ENCODE measurements at regions not wholly inside any gene's neighbourhood (a gene's known extent, or its start where the extent isn't known, plus 50 kb on each side); places are given as distances from the start of the nearest gene placed in this dataset.

- Histone ChIP-seq H3K9ac (replicated peaks in 1 of 4; ENCODE audit: extremely low read depth in 1 of 4, low read depth in 3 of 4, low read length in 3 of 4) (no peak overlapping the region), H3K9me3 (ENCODE audit: insufficient read depth in 2 of 2, low read depth in 1 of 2, low read length in 1 of 2) (no peaks in the 10 kb centered on the region), H3K79me2 (ENCODE audit: control insufficient read depth in 1 of 2, insufficient read depth in 2 of 2, low read length in 2 of 2) (no peaks in the 10 kb centered on the region), H2AK5ac (ENCODE audit: low read depth, low read length) (no peak overlapping the region), H3K79me1 (ENCODE audit: low read depth, low read length) (no peaks in the 10 kb centered on the region), H4K20me1 (replicated peaks in 1 of 2; ENCODE audit: control insufficient read depth in 1 of 2, insufficient read depth in 2 of 2, low read length in 2 of 2) (no peaks in the 10 kb centered on the region), H3K23me2 (ENCODE audit: low read depth, low read length) (no peaks in the 10 kb centered on the region), H3K14ac (ENCODE audit: insufficient read length) (no peak overlapping the region), H4K5ac (ENCODE audit: insufficient read length, low read depth, low read length) (no peak overlapping the region), H3K36me3 (ENCODE audit: control insufficient read depth in 2 of 4, insufficient read depth in 4 of 4, low read length in 3 of 4) (no peaks in the 10 kb centered on the region), H3K4ac (replicated peaks; ENCODE audit: insufficient read length, low read depth, low read length) (no peak overlapping the region), H3K4me3 (ENCODE audit: extremely low read depth in 1 of 4, insufficient read depth in 2 of 4, low read depth in 3 of 4, low read length in 4 of 4) (no peak overlapping the region), H3K27ac (ENCODE audit: low read depth, low read length) (no peak overlapping the region), H2BK20ac (ENCODE audit: low read length) (no peak overlapping the region), H2AFZ (ENCODE audit: low read length) (no peak overlapping the region), H3K27me3 (replicated peaks in 1 of 4; ENCODE audit: control insufficient read depth in 3 of 4, extremely low read depth in 1 of 4, insufficient read depth in 3 of 4, low read length in 3 of 4) (no peaks in the 10 kb centered on the region), H2BK5ac (ENCODE audit: low read depth, low read length) (no peak overlapping the region), H3K18ac (ENCODE audit: extremely low read depth, low read length) (no peak overlapping the region), H4K8ac (ENCODE audit: extremely low read depth, insufficient read depth, low read length) (no peak overlapping the region), H3K4me1 (replicated peaks in 1 of 4; ENCODE audit: control insufficient read depth in 3 of 4, insufficient read depth in 4 of 4, low read length in 3 of 4) (no peaks in the 10 kb centered on the region), H2BK12ac (ENCODE audit: low read depth, low read length) (no peak overlapping the region), H2BK15ac (ENCODE audit: low read length) (no peak overlapping the region), H3K23ac (ENCODE audit: insufficient read length) (no peak overlapping the region), H3K56ac (replicated peaks; ENCODE audit: insufficient read length, low read depth, low read length) (no peak overlapping the region), H2BK120ac (replicated peaks; ENCODE audit: low read depth, low read length) (no peak overlapping the region), H4K91ac (replicated peaks; ENCODE audit: insufficient read length, low read length) (no peak overlapping the region), H3K4me2 (ENCODE audit: insufficient read depth in 1 of 2, low read depth in 2 of 2, low read length in 2 of 2) (no peak overlapping the region)
- CTCF ChIA-PET (ENCODE audit: partially characterized antibody): no interaction called here
- POLR2A ChIA-PET (ENCODE audit: partially characterized antibody): no interaction called here
- FAIRE-seq (no peak), DNase-seq (ENCODE audit: low read depth in 1 of 2, low spot score in 2 of 2) (no peak)
- 90% methylated on average over 6 of the region's 6 CpGs; no CpG with 5 or more reads in 1 of the 2 experiments for WGBS, 2 experiments (ENCODE audit: extremely low coverage in 1 of 2, insufficient coverage in 1 of 2, insufficient read length in 1 of 2, insufficient replicate concordance in 2 of 2, low coverage in 1 of 2, low lambda C conversion rate in 2 of 2, missing lambda C conversion rate in 1 of 2)
- TF ChIP-seq HDAC6 (IDR thresholded peaks at IDR 0.05; ENCODE audit: low read depth, low read length) (no peak), TAF7 (optimal IDR thresholded peaks at IDR 0.05; ENCODE audit: borderline replicate concordance, low read depth, low read length) (no peak), CBX5 (IDR thresholded peaks at IDR 0.05; ENCODE audit: low read depth, low read length) (no peak), FOSL1 (IDR thresholded peaks at IDR 0.05; ENCODE audit: insufficient read depth, low read depth, low read length) (no peak), CBX8 (IDR thresholded peaks at IDR 0.05; ENCODE audit: borderline replicate concordance, low read depth, low read length) (no peak)
Observed at GRCh38 chr15:87193481-87193880, 1063.1 kb downstream of the NTRK3 start.
